ENCODE measurements at regions not wholly inside any gene's neighbourhood (a gene's known extent, or its start where the extent isn't known, plus 50 kb on each side); places are given as distances from the start of the nearest gene placed in this dataset.

DNA sequence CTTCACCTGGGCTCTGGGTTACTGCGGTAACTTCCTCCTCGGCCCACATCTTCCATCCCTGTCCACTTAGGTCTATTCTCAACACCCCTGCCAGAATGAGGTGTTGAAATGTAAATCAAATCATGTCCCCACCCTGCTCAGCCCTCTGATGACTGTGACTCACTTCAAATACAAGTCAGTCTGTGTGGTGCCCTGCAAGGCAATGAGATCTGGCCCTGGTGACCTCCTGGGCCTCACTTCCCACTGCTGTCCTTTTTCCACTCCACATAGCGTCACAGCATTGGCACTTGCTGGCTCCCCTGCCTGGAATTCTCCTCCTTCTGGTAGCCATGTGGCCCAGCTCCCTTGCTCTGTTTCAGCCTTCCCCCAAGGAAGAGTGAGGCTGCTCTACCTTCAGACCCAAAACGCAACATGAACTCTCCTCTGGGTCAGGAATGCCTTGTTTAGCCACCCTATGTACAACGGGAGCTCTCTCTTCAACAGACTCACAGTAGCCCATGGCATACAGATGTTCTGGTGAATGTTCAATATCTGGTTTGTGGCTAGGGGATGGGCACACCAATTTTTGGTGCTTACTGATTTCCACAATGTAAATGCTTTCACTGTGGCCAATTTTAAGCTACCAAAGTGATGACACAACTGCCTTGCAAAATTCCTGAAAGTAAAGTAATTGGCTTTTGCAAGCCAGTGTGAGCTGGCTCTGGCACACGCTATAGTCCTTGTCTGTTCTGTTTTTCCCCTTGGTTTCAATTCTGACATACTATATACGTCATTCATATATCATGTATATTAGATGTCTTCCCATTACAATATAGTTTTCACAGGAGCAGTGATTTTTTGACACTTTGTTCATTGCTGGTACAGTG, 550.3 kb upstream of the HS6ST1 start:
- Mint-ChIP-seq H3K27ac (no peak overlapping the region), H3K9me3 (peaks cover 2% of the 10 kb centered on the region), H3K4me3 (no peak overlapping the region), H3K36me3 (no peaks in the 10 kb centered on the region), H3K4me1 (no peaks in the 10 kb centered on the region)
- no peak for DNase-seq (ENCODE audit: low spot score in 2 of 2)
- no peak for ATAC-seq

DNA sequence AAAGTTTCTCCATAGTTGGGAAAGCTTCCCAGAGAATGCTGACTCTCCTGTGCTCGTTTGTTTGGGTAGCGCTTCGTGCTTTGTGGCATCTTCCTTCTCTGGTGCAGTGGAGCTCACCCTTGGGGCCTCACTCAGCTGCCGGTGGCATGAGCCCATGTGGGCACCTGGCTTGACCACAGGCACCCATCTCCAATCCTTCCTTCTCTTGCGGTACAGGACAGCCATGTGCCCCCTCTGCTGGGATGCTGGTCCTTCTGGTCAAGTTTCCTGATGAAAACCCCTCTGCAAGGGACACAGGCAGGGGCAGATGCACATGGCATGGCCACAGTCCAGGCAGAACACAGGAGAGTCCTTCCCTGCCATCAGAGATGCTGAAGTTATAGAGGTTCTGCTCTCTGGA, 555.9 kb upstream of the HS6ST1 start:
- H3K36me3 Mint-ChIP-seq, result no peaks in the 10 kb centered on the region
- H3K4me3 Mint-ChIP-seq, result no peak overlapping the region
- no peaks in the 10 kb centered on the region for H3K4me1 Mint-ChIP-seq
- no peak for ATAC-seq
- DNase-seq (ENCODE audit: low spot score in 2 of 2), result no peak
- no peak overlapping the region for H3K27ac Mint-ChIP-seq
- no peaks in the 10 kb centered on the region for H3K9me3 Mint-ChIP-seq

DNA sequence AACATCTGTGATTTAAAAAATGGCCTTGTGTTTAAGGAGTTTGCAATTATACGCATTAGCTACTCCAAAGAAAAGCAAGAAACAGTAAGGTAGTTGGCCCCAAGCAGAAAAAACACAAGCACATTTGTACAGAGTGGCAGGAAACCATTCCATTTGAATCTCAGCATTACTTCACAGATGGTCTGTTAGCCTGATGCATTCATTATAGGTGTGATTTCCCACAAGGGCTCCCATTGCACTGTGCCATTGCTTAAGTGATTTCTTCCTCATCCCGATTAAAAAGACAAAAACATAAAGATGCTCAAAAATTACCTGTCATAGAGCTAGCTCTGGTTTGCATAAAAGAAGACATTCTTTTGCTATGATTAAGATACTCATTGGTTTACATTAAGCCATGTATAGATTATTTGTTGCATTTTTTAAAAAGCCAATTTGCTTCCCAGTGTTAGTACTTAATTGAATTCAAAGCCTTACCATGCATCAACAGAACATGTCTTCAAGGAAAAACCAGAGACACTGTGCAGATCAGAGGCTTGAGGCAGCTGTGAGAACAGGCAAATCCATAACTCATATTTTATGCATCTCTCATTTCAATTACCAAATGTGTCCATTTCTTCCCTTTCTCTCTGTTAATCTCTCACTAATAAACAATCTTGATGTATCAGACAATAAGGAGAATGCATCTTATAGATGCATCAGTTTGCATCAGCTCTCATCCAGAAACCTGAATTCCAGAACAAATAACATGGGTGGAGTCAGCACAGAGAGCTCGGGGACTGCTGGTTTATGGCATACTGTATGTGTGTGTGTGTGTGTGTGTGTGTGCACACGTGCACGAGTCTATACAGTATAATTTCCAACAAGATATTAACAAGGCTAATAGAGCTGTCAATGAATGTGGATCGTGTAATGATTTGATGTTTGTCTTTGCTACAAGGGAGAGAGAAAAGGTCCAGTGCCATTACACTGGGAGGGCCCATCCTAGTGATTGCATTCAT, 558.6 kb upstream of the HS6ST1 start:
- Mint-ChIP-seq H3K36me3 (no peaks in the 10 kb centered on the region), H3K4me1 (no peaks in the 10 kb centered on the region), H3K27ac (no peak overlapping the region), H3K4me3 (no peak overlapping the region), H3K9me3 (no peaks in the 10 kb centered on the region)
- DNase-seq (ENCODE audit: low spot score in 2 of 2), result no peak
- ATAC-seq, result no peak

DNA sequence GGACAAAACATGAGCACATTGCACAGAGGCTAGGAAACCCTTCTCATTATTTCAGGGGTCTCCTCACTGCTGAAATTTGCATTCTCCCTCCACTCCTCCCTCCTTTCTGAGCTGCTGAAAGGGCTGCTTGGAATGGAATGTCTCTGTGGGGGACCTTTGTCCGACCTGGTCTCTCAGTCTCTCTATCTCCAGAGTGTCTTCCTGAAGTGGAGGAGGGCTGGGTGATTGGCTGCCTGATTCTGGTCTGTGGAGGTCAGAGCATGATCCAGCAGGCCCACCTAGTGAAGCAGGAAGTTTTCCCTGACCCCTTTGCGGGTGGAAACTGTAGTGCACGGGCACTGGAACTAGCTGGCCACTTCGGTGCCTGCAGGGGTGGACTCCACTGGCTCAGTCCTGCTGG, 560.5 kb upstream of the HS6ST1 start:
- no peak for ATAC-seq
- Mint-ChIP-seq H3K36me3 (no peaks in the 10 kb centered on the region), H3K27ac (no peak overlapping the region), H3K4me1 (no peaks in the 10 kb centered on the region), H3K4me3 (no peak overlapping the region), H3K9me3 (no peaks in the 10 kb centered on the region)
- no peak for DNase-seq (ENCODE audit: low spot score in 2 of 2)

DNA sequence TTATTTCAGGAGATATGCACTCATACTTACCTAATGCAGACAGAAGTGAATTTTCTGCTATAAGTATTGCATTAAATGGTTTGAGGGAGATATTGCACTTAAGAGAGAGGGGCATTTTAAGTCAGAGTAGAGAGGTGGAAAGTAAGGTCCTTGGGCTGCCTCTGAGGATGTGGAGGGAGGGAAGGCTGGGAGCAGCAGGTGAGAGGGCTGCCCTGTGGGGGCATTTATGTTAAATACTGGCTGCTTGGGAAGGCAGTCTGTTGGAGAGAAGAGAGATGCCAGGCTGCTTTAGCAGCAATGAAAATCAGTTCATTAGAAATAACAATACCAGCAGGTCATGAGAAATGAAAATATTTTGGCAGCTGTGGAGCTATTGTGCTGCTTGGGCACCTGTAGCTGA, 576.2 kb upstream of the HS6ST1 start:
- no peak for DNase-seq (ENCODE audit: low spot score in 2 of 2)
- H3K36me3 Mint-ChIP-seq, result no peaks in the 10 kb centered on the region
- H3K4me3 Mint-ChIP-seq, result no peak overlapping the region
- H3K9me3 Mint-ChIP-seq, result no peaks in the 10 kb centered on the region
- H3K4me1 Mint-ChIP-seq, result no peaks in the 10 kb centered on the region
- H3K27ac Mint-ChIP-seq, result no peak overlapping the region
- ATAC-seq, result no peak

DNA sequence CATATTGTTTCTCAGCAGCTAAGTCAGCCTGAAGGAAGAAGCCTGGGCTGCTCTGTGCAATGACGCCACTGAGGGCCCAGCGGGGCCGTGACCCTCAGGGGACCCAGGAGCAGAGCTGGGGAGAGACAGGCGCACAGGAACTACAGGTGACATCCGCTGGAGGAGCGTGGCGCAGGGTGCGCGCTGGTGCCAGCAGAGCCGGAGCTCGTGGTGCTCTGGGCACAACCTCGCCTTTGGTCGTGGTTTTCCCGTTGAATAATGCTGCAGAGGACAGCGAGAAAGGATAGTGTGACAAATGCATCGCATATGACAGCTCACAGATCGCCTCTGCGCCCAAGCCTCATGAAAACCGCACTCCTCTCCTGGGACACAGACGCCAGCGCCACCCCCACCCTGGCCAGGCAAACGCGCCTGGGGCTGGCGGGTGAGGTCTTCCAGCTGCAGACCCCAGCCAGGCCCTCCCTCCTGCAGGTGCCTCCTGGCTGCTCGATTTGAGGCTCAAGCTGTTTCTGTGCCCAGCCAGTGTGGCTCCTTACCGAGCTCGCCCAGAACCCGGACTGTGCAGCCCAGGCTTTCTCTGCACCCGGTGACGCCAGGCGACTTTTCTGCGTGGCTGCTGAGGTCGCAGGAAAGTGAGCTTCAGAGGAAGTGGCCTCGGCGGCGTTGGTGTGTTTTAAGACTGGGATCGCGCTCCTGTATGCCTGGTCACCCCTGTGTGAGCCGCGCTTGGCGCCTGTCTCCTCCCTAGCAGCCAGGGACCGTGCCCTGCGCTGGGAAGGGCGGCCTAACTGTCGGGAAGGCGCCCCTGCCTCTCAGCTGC, 583.1 kb upstream of the HS6ST1 start:
- no peaks in the 10 kb centered on the region for H3K9me3 Mint-ChIP-seq
- DNase-seq (ENCODE audit: low spot score in 2 of 2) (peak in 1 of 2 donors; percentile 37), ATAC-seq (peak; percentile 34)
- no peaks in the 10 kb centered on the region for H3K4me1 Mint-ChIP-seq
- no peaks in the 10 kb centered on the region for H3K36me3 Mint-ChIP-seq
- no peak overlapping the region for H3K4me3 Mint-ChIP-seq
- H3K27ac Mint-ChIP-seq, result no peak overlapping the region

- DNase-seq (ENCODE audit: low spot score in 2 of 2) (no peak), ATAC-seq (no peak)
- Mint-ChIP-seq H3K27ac (no peak overlapping the region), H3K4me3 (no peak overlapping the region), H3K4me1 (no peaks in the 10 kb centered on the region), H3K9me3 (no peaks in the 10 kb centered on the region), H3K36me3 (no peaks in the 10 kb centered on the region)
Observed at GRCh38 chr2:128903637-128904036, 585.0 kb upstream of the HS6ST1 start.

DNA sequence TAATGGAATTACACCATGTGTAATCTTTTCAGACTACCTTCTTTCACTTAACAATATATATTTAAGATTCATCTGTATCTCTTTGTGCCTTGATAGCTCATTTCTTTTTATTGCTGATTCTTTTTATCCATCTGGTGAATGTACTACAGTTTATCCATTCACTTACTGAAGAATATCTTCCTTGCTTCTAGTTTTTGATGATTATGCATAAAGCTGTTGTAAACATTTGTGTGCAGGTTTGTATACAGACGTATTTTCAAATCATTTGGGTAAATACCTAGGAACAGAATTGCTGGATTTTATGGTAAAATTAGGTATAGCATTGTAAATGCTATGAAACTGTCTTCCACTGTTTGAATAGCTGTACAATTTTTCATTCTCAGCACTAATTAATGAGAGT, 592.6 kb upstream of the HS6ST1 start:
- H3K27ac Mint-ChIP-seq, result no peak overlapping the region
- no peaks in the 10 kb centered on the region for H3K4me1 Mint-ChIP-seq
- H3K9me3 Mint-ChIP-seq, result peaks cover 2% of the 10 kb centered on the region
- ATAC-seq (no peak), DNase-seq (ENCODE audit: low spot score in 2 of 2) (no peak)
- no peaks in the 10 kb centered on the region for H3K36me3 Mint-ChIP-seq
- H3K4me3 Mint-ChIP-seq, result no peak overlapping the region

DNA sequence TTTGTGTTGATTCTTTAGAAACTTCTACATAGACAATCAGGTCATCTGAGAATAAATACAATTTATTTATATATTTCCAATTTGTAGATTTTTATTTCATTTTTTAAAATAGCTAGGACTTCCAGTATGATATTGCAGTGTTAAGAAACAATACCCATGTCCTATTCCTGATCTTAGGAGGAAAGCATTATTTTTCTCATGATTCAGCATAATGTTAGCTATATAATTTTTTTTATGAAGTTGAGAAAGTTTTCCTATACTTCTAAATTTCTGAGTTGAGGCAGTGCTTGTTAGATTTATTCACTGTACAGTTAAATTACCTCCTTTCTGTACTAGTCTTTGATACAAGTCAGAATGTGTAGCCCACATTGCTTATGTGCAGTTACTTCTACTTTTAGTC, 595.7 kb upstream of the HS6ST1 start:
- ATAC-seq (no peak), DNase-seq (ENCODE audit: low spot score in 2 of 2) (no peak)
- Mint-ChIP-seq H3K36me3 (no peaks in the 10 kb centered on the region), H3K4me3 (no peak overlapping the region), H3K27ac (no peak overlapping the region), H3K9me3 (peaks cover 10% of the 10 kb centered on the region), H3K4me1 (no peaks in the 10 kb centered on the region)

DNA sequence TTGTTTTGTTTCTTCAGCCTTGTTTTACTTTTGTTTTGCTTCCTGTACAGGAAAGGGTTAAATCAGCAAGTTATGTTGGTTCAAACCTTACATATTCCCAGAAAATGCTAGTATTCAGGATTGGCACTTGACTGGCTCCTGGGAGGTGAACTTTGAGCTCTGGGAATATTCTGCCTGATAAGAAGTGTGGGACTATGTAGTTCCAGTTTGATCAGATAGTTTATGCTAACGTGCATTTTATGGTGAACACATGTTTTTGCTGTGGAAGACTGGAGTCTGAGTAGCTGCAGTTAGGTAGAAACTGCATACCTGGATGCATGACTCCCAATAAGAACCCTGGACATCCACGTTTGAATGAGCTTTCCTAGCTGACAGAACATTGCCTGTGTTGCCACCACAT, 603.1 kb upstream of the HS6ST1 start:
- no peak for ATAC-seq
- Mint-ChIP-seq H3K36me3 (no peaks in the 10 kb centered on the region), H3K9me3 (peaks cover 17% of the 10 kb centered on the region), H3K4me3 (no peak overlapping the region), H3K27ac (no peak overlapping the region), H3K4me1 (no peaks in the 10 kb centered on the region)
- DNase-seq (ENCODE audit: low spot score in 2 of 2), result no peak

- ATAC-seq, result no peak
- Mint-ChIP-seq H3K4me3 (no peak overlapping the region), H3K36me3 (no peaks in the 10 kb centered on the region), H3K9me3 (peaks cover 17% of the 10 kb centered on the region), H3K27ac (no peak overlapping the region), H3K4me1 (no peaks in the 10 kb centered on the region)
- DNase-seq (ENCODE audit: low spot score in 2 of 2), result no peak
Observed at GRCh38 chr2:128922154-128922553, 603.5 kb upstream of the HS6ST1 start.

DNA sequence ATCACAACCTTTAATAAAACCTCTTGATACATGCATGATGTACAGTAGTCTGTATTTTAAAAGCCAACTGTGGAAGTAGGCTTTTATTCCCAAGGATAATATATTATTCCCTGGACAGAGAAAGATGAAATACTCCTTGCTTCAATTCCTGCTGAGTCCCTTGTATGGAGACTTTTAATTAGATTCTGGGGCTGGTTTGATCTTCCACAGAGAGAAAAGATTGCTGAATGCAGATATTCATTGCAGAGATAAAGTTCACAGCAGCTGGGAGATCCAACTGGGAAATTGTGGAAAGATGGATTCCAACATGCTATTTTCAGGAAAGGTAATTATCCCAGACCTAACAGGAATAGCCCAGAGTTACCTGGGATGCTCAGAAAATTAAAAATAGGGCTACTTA, 607.0 kb upstream of the HS6ST1 start:
- Mint-ChIP-seq H3K27ac (no peak overlapping the region), H3K9me3 (peaks cover 3% of the 10 kb centered on the region), H3K36me3 (no peaks in the 10 kb centered on the region), H3K4me3 (no peak overlapping the region), H3K4me1 (no peaks in the 10 kb centered on the region)
- ATAC-seq, result no peak
- DNase-seq (ENCODE audit: low spot score in 2 of 2), result no peak

GRCh38 chr2:128930101-128930500, 611.4 kb upstream of the HS6ST1 start:
- no peak for ATAC-seq
- H3K4me3 Mint-ChIP-seq, result no peak overlapping the region
- H3K9me3 Mint-ChIP-seq, result no peaks in the 10 kb centered on the region
- H3K36me3 Mint-ChIP-seq, result no peaks in the 10 kb centered on the region
- no peak overlapping the region for H3K27ac Mint-ChIP-seq
- H3K4me1 Mint-ChIP-seq, result no peaks in the 10 kb centered on the region
- DNase-seq (ENCODE audit: low spot score in 2 of 2), result no peak

DNA sequence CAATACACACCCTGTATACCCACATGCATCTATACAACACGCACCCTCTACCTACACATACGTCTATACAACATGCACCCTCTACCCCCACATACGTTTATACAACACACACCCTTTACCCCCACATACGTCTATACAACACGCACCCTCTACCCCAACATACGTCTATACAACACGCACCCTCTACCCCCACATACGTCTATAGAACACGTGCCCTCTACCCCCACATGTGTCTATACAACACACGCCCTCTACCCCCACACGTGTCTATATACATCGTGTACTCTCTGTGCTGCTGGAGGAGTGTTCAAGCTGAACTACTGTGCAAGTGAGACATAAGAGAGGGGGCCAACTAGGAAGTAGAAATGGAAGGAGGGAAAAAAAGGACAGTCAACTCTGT, 621.7 kb upstream of the HS6ST1 start:
- Mint-ChIP-seq H3K36me3 (no peaks in the 10 kb centered on the region), H3K4me3 (no peak overlapping the region), H3K9me3 (peaks cover 9% of the 10 kb centered on the region), H3K27ac (no peak overlapping the region), H3K4me1 (no peaks in the 10 kb centered on the region)
- ATAC-seq (no peak), DNase-seq (ENCODE audit: low spot score in 2 of 2) (no peak)

- Mint-ChIP-seq H3K36me3 (no peaks in the 10 kb centered on the region), H3K4me3 (no peak overlapping the region), H3K4me1 (no peaks in the 10 kb centered on the region), H3K9me3 (peaks cover 11% of the 10 kb centered on the region), H3K27ac (no peak overlapping the region)
- no peak for DNase-seq (ENCODE audit: low spot score in 2 of 2)
- no peak for ATAC-seq
Observed at GRCh38 chr2:128941751-128942150, 623.1 kb upstream of the HS6ST1 start.

Measured in stimulated activated effector memory CD8-positive, alpha-beta T cell treated with anti-CD3 and anti-CD28 coated beads, Interleukin-12 subunit alpha, Interleukin-12 subunit beta, amount 100 ng/mL, for 72 hours (primary cell).